ENCODE measurements at regions not wholly inside any gene's neighbourhood (a gene's known extent, or its start where the extent isn't known, plus 50 kb on each side); places are given as distances from the start of the nearest gene placed in this dataset.

DNA sequence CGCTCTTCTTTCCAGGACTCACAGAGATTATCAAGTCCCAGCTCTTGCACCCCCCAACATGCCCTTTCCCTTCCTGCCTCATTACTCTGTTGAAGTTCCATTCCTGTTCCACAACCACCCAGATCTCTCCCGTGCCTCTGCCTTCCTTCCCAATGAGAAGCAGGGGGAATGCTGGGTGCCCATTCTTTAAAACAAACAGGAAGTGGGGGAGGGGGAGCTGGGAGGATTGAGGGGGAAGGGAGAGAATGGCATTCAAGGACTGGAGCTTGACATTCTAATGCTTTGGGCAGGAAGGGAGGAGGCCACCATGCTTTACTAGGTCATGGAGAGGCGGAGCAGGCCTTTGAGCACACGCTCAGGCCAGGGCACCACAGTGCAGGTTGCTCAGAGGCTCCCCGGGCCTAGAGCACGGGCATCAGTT, 150.3 kb upstream of the IRF2BP2 start:
- H3K4me3 ChIP-seq (ENCODE audit: low read length) = no peak overlapping the region
- no peak overlapping the region for H2AFZ ChIP-seq (ENCODE audit: low read depth, low read length)
- TF ChIP-seq POLR2AphosphoS5 (IDR thresholded peaks at IDR 0.05) (no peak), RAD21 (conservative IDR thresholded peaks at IDR 0.05) (no peak), SMC3 (conservative IDR thresholded peaks at IDR 0.05; ENCODE audit: poor library complexity) (no peak), EP300 (conservative IDR thresholded peaks at IDR 0.05; ENCODE audit: poor library complexity, severe bottlenecking) (no peak), EZH2 (IDR thresholded peaks at IDR 0.05; ENCODE audit: borderline replicate concordance, insufficient read depth, low read length, poor library complexity, severe bottlenecking) (no peak), TAF1 (IDR thresholded peaks at IDR 0.05; ENCODE audit: low read depth) (no peak), MXI1 (conservative IDR thresholded peaks at IDR 0.05; ENCODE audit: poor library complexity, severe bottlenecking) (no peak)
- TF ChIP-seq, protein P1, sequence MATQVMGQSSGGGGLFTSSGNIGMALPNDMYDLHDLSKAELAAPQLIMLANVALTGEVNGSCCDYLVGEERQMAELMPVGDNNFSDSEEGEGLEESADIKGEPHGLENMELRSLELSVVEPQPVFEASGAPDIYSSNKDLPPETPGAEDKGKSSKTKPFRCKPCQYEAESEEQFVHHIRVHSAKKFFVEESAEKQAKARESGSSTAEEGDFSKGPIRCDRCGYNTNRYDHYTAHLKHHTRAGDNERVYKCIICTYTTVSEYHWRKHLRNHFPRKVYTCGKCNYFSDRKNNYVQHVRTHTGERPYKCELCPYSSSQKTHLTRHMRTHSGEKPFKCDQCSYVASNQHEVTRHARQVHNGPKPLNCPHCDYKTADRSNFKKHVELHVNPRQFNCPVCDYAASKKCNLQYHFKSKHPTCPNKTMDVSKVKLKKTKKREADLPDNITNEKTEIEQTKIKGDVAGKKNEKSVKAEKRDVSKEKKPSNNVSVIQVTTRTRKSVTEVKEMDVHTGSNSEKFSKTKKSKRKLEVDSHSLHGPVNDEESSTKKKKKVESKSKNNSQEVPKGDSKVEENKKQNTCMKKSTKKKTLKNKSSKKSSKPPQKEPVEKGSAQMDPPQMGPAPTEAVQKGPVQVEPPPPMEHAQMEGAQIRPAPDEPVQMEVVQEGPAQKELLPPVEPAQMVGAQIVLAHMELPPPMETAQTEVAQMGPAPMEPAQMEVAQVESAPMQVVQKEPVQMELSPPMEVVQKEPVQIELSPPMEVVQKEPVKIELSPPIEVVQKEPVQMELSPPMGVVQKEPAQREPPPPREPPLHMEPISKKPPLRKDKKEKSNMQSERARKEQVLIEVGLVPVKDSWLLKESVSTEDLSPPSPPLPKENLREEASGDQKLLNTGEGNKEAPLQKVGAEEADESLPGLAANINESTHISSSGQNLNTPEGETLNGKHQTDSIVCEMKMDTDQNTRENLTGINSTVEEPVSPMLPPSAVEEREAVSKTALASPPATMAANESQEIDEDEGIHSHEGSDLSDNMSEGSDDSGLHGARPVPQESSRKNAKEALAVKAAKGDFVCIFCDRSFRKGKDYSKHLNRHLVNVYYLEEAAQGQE (IDR thresholded peaks at IDR 0.05; ENCODE audit: borderline replicate concordance) = no peak
- TF ChIP-seq, protein P2, sequence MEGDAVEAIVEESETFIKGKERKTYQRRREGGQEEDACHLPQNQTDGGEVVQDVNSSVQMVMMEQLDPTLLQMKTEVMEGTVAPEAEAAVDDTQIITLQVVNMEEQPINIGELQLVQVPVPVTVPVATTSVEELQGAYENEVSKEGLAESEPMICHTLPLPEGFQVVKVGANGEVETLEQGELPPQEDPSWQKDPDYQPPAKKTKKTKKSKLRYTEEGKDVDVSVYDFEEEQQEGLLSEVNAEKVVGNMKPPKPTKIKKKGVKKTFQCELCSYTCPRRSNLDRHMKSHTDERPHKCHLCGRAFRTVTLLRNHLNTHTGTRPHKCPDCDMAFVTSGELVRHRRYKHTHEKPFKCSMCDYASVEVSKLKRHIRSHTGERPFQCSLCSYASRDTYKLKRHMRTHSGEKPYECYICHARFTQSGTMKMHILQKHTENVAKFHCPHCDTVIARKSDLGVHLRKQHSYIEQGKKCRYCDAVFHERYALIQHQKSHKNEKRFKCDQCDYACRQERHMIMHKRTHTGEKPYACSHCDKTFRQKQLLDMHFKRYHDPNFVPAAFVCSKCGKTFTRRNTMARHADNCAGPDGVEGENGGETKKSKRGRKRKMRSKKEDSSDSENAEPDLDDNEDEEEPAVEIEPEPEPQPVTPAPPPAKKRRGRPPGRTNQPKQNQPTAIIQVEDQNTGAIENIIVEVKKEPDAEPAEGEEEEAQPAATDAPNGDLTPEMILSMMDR (IDR thresholded peaks at IDR 0.05; ENCODE audit: poor library complexity, severe bottlenecking) = no peak
- no peaks in the 10 kb centered on the region for H3K9me3 ChIP-seq (ENCODE audit: low read length)
- no peaks in the 10 kb centered on the region for H3F3A ChIP-seq (ENCODE audit: insufficient read depth, low read length, poor library complexity, severe bottlenecking)
- H3K79me2 ChIP-seq (replicated peaks; ENCODE audit: insufficient read depth, low read length) = no peaks in the 10 kb centered on the region
- H3K27me3 ChIP-seq (ENCODE audit: insufficient read depth, low read depth, low read length) = no peaks in the 10 kb centered on the region
- no peaks in the 10 kb centered on the region for H3K9me2 ChIP-seq (ENCODE audit: insufficient read depth, low read length)
- no peak overlapping the region for H3K27ac ChIP-seq (ENCODE audit: low read length)
- H3K9ac ChIP-seq (ENCODE audit: low read length) = no peak overlapping the region
- no peaks in the 10 kb centered on the region for H4K20me1 ChIP-seq (ENCODE audit: insufficient read depth)
- no peak overlapping the region for H3K4me2 ChIP-seq (ENCODE audit: low read length)
- no peaks in the 10 kb centered on the region for H3K36me3 ChIP-seq (ENCODE audit: insufficient read depth, low read length)

GRCh38 chr1:234759888-234760287, 149.9 kb upstream of the IRF2BP2 start:
- Histone ChIP-seq H4K20me1 (ENCODE audit: insufficient read depth) (no peaks in the 10 kb centered on the region), H3K27me3 (ENCODE audit: insufficient read depth, low read depth, low read length) (no peaks in the 10 kb centered on the region), H3K27ac (ENCODE audit: low read length) (no peak overlapping the region), H3K9me2 (ENCODE audit: insufficient read depth, low read length) (no peaks in the 10 kb centered on the region), H3K36me3 (ENCODE audit: insufficient read depth, low read length) (no peaks in the 10 kb centered on the region), H2AFZ (ENCODE audit: low read depth, low read length) (no peak overlapping the region), H3K9me3 (ENCODE audit: low read length) (no peaks in the 10 kb centered on the region), H3K4me2 (ENCODE audit: low read length) (no peak overlapping the region), H3K79me2 (replicated peaks; ENCODE audit: insufficient read depth, low read length) (no peaks in the 10 kb centered on the region), H3F3A (ENCODE audit: insufficient read depth, low read length, poor library complexity, severe bottlenecking) (no peaks in the 10 kb centered on the region), H3K4me3 (ENCODE audit: low read length) (no peak overlapping the region), H3K9ac (ENCODE audit: low read length) (no peak overlapping the region)
- TF ChIP-seq EP300 (conservative IDR thresholded peaks at IDR 0.05; ENCODE audit: poor library complexity, severe bottlenecking) (no peak), RAD21 (conservative IDR thresholded peaks at IDR 0.05) (no peak), TAF1 (IDR thresholded peaks at IDR 0.05; ENCODE audit: low read depth) (no peak), POLR2AphosphoS5 (IDR thresholded peaks at IDR 0.05) (no peak), EZH2 (IDR thresholded peaks at IDR 0.05; ENCODE audit: borderline replicate concordance, insufficient read depth, low read length, poor library complexity, severe bottlenecking) (no peak), MXI1 (conservative IDR thresholded peaks at IDR 0.05; ENCODE audit: poor library complexity, severe bottlenecking) (no peak), SMC3 (conservative IDR thresholded peaks at IDR 0.05; ENCODE audit: poor library complexity) (no peak)
- TF ChIP-seq, protein P2 (IDR thresholded peaks at IDR 0.05; ENCODE audit: poor library complexity, severe bottlenecking) = no peak
- TF ChIP-seq, protein P1 (IDR thresholded peaks at IDR 0.05; ENCODE audit: borderline replicate concordance) = no peak

All from neural cell (in vitro differentiated cells).